ENCODE measurements at regions not wholly inside any gene's neighbourhood (a gene's known extent, or its start where the extent isn't known, plus 50 kb on each side); places are given as distances from the start of the nearest gene placed in this dataset.

DNA sequence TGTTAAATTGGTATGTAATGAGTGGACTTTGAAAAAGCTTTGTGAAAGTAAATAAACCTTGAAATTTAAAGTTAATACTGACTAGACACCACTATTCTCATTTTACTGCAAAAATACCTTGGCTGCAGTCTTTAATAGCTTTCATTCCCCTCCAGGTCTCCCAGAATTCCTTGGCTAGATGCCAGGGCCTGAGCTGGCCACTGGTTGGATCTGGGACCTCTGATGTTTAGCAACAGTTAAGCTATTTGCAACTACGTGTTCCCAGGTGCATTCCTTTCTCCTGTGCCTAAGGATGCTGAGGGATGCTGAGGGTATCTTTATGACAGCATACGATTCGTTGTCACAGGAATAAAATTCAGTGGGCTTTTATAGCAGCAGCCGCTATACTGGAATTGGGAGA, 938.7 kb downstream of the TTLL7 start:
- TF ChIP-seq, protein P1, sequence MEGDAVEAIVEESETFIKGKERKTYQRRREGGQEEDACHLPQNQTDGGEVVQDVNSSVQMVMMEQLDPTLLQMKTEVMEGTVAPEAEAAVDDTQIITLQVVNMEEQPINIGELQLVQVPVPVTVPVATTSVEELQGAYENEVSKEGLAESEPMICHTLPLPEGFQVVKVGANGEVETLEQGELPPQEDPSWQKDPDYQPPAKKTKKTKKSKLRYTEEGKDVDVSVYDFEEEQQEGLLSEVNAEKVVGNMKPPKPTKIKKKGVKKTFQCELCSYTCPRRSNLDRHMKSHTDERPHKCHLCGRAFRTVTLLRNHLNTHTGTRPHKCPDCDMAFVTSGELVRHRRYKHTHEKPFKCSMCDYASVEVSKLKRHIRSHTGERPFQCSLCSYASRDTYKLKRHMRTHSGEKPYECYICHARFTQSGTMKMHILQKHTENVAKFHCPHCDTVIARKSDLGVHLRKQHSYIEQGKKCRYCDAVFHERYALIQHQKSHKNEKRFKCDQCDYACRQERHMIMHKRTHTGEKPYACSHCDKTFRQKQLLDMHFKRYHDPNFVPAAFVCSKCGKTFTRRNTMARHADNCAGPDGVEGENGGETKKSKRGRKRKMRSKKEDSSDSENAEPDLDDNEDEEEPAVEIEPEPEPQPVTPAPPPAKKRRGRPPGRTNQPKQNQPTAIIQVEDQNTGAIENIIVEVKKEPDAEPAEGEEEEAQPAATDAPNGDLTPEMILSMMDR (IDR thresholded peaks at IDR 0.05), result no peak
- no peak for TF ChIP-seq POLR2A (IDR thresholded peaks at IDR 0.05)

Measured in adrenal gland (tissue), 5 donors.